MM.1S (cell line): ENCODE measurements at regions not wholly inside any gene's neighbourhood (a gene's known extent, or its start where the extent isn't known, plus 50 kb on each side); places are given as distances from the start of the nearest gene placed in this dataset.

Experiments
- EZH2 ChIP-seq: fragments of 300-600 bp; sonication (generic); optimal IDR thresholded peaks from 2 replicates; pipeline ENCODE3; 2017; ENCODE audit warnings: low read depth, mild to moderate bottlenecking, antibody characterized with exemption, low read length, mixed read lengths
- TF ChIP-seq, protein P1 (sequence below): fragments of 300-600 bp; sonication (generic); IDR thresholded peaks from 2 replicates; pipeline ENCODE4 v1.5.1; 2016; ENCODE audit warnings: antibody characterized with exemption, low read length, mixed read lengths

DNA sequence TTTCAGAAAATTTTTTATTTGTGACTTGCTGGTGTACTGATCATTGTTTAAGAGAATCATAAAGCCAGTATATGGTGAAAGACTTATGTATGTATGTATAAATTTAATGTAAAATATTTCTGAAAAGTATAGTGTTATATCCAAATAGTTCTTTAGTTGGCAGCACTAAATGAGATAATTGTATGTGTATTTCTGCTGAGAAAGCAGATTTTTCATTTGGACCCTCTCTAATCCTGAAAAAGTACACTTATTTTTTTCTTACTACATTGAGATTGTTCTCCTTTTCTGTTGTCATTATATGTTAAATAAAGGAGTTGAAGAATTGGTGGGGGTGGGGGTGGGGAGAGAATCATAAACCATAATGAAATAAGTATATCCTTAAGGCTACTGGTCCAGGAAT lies 324.9 kb upstream of the SUCLG2 start:
- TF ChIP-seq, protein P1, sequence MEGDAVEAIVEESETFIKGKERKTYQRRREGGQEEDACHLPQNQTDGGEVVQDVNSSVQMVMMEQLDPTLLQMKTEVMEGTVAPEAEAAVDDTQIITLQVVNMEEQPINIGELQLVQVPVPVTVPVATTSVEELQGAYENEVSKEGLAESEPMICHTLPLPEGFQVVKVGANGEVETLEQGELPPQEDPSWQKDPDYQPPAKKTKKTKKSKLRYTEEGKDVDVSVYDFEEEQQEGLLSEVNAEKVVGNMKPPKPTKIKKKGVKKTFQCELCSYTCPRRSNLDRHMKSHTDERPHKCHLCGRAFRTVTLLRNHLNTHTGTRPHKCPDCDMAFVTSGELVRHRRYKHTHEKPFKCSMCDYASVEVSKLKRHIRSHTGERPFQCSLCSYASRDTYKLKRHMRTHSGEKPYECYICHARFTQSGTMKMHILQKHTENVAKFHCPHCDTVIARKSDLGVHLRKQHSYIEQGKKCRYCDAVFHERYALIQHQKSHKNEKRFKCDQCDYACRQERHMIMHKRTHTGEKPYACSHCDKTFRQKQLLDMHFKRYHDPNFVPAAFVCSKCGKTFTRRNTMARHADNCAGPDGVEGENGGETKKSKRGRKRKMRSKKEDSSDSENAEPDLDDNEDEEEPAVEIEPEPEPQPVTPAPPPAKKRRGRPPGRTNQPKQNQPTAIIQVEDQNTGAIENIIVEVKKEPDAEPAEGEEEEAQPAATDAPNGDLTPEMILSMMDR, result no peak
- no peak for TF ChIP-seq EZH2
